Hepatocyte (in vitro differentiated cells): ENCODE measurements at regions not wholly inside any gene's neighbourhood (a gene's known extent, or its start where the extent isn't known, plus 50 kb on each side); places are given as distances from the start of the nearest gene placed in this dataset.

ENCODE experiments used
- EZH2 ChIP-seq: fragments of 200-600 bp; sonication (generic); IDR thresholded peaks from 2 replicates; pipeline ENCODE4 v1.6.1; 2016; ENCODE audit warnings: antibody characterized with exemption, mild to moderate bottlenecking, borderline replicate concordance
- EZH2phosphoT487 ChIP-seq: fragments of 200-600 bp; sonication (generic); IDR thresholded peaks from one replicate; pipeline ENCODE4 v1.6.1; 2018; ENCODE audit warnings: antibody characterized with exemption, mild to moderate bottlenecking, low read depth, moderate library complexity; ENCODE audit not compliant: unreplicated experiment, severe bottlenecking
- TF ChIP-seq, protein P1 (sequence below): fragments of 200-600 bp; sonication (generic); IDR thresholded peaks from 2 replicates; pipeline ENCODE4 v1.5.1; 2016; ENCODE audit warnings: antibody characterized with exemption, mild to moderate bottlenecking; ENCODE audit not compliant: poor library complexity

DNA sequence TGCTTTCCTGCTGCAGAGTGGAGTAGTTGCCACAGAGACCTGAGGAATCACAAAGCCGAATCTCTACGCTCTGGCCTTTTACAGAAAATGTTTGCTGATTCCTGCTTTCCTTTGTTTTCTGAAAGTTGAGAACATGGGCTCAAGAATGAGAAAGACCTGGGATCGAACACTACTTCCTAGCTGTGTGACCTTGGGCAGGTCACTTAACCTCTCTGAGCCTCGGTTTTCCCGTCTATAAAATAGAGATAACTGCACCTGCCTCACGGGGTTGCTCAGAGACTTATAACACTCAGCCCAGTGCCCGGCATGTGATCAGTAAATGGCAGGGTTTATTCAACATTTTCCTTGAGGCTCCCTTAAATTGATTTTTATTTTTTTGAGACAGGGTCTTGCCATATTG is 70.9 kb upstream of the ALX4 start:
- TF ChIP-seq, protein P1, sequence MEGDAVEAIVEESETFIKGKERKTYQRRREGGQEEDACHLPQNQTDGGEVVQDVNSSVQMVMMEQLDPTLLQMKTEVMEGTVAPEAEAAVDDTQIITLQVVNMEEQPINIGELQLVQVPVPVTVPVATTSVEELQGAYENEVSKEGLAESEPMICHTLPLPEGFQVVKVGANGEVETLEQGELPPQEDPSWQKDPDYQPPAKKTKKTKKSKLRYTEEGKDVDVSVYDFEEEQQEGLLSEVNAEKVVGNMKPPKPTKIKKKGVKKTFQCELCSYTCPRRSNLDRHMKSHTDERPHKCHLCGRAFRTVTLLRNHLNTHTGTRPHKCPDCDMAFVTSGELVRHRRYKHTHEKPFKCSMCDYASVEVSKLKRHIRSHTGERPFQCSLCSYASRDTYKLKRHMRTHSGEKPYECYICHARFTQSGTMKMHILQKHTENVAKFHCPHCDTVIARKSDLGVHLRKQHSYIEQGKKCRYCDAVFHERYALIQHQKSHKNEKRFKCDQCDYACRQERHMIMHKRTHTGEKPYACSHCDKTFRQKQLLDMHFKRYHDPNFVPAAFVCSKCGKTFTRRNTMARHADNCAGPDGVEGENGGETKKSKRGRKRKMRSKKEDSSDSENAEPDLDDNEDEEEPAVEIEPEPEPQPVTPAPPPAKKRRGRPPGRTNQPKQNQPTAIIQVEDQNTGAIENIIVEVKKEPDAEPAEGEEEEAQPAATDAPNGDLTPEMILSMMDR = no peak
- no peak for TF ChIP-seq EZH2
- TF ChIP-seq EZH2phosphoT487 = no peak
